HG02759 (cell line): ENCODE measurements at regions not wholly inside any gene's neighbourhood (a gene's known extent, or its start where the extent isn't known, plus 50 kb on each side); places are given as distances from the start of the nearest gene placed in this dataset.

Experiments
- ATAC-seq: cut with Tn5 transposase; IDR thresholded peaks from one replicate; pipeline ENCODE4 v1.9.1; 2021; ENCODE audit warnings: mild to moderate bottlenecking, moderate library complexity; ENCODE audit not compliant: unreplicated experiment

GRCh38 chr14:47763188-47763854, 87.9 kb upstream of the MDGA2 start:
- ATAC-seq: peak; percentile 51

GRCh38 chr14:47746986-47747385, 71.6 kb upstream of the MDGA2 start:
- no peak for ATAC-seq

- no peak for ATAC-seq
Observed at GRCh38 chr14:47744155-47744554, 68.8 kb upstream of the MDGA2 start.

GRCh38 chr14:47739541-47739940, 64.1 kb upstream of the MDGA2 start:
- no peak for ATAC-seq

DNA sequence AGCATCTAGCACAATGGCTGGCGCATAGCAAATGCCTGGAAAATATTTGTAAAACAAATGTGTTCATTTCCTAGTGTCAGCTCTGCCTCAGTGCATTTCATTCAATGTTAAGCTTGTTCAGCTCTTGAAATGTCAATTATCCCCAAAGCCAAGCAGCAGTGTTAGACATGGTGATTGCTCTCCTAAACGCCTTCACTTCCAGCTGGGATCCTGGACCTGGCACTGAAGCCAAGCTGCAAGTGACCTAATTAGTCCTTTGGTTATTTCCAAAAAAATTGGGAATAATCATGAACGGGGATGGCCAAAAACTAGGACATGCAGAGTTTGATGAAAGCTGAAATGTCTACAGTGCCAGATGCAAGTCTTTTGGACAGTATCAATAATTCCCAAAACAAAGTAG, 54.9 kb upstream of the MDGA2 start:
- ATAC-seq: no peak
